Right cardiac atrium (tissue), 5 donors: ENCODE measurements at regions not wholly inside any gene's neighbourhood (a gene's known extent, or its start where the extent isn't known, plus 50 kb on each side); places are given as distances from the start of the nearest gene placed in this dataset.
"Not testable (repeated sequence)": the region's sequence is repeated elsewhere in the genome, so short reads cannot be mapped to it uniquely, and the experiment has no call there.

Experiments
- ATAC-seq, 2 donors: fragments of 200-7000 bp; cut with Tn5 transposase; one replicate each; pipeline versions ENCODE4 v1.8.0 to v1.9.1; 2020; ENCODE audit warnings: moderate library complexity in 2 of 2, mild to moderate bottlenecking in 1 of 2
- DNase-seq, 3 donors: peaks; one replicate each; pipeline ENCODE4 v3.0.0-alpha.2; 2020
- H3K27ac ChIP-seq: one replicate; pipeline ENCODE4 v1.5.1; 2013; ENCODE audit warnings: mild to moderate bottlenecking, low read length, control low read depth, moderate library complexity
- H3K27me3 ChIP-seq: one replicate; pipeline ENCODE4 v1.6.1; 2013; ENCODE audit not compliant: control insufficient read depth, insufficient read depth
- H3K4me1 ChIP-seq: one replicate; pipeline ENCODE4 v1.6.1; 2013; ENCODE audit warnings: low read length; ENCODE audit not compliant: control insufficient read depth, insufficient read depth
- H3K4me3 ChIP-seq: one replicate; pipeline ENCODE4 v1.5.1; 2013; ENCODE audit warnings: low read length, control low read depth
- H3K9me3 ChIP-seq: one replicate; pipeline ENCODE4 v1.6.1; 2013; ENCODE audit warnings: low read length; ENCODE audit not compliant: control insufficient read depth
- WGBS: extraction: QIAGEN DNeasy Blood & Tissue Kit; methylation state at CpG from one replicate; pipeline ENCODE4 v1.1.7; 2013; 5-methylcytosine and 5-hydroxymethylcytosine counted together
- intact Hi-C, 4 donors: fragments of 100-400 bp; cut with DNase I; formaldehyde crosslinking; loops; one replicate each; pipeline versions ENCODE4 v1.11.0 to v1.14.0; 2022 to 2023
- donor health status: healthy with polysubstance abuse.
- donor health status: DM: no; HTN: yes; CAD: no.
- donor health status: DM: no; HTN: no; CAD: no.
- donor health status: DM: no; HTN: yes; CAD: no; lungs with severe emphysema.
- donor health status: DM: yes; HTN: yes; CAD: no.

GRCh38 chr4:94152466-94152865 lies 55.2 kb upstream of the SMARCAD1 start:
- no peaks in the 10 kb centered on the region for H3K9me3 ChIP-seq
- no peak for DNase-seq
- ATAC-seq = no peak
- intact Hi-C loops = no loop called here
- H3K27me3 ChIP-seq = no peaks in the 10 kb centered on the region
- H3K27ac ChIP-seq = no peak overlapping the region
- no peaks in the 10 kb centered on the region for H3K4me1 ChIP-seq
- no peak overlapping the region for H3K4me3 ChIP-seq

- intact Hi-C loops, H3K27me3 ChIP-seq, H3K27ac ChIP-seq, H3K9me3 ChIP-seq, H3K4me1 ChIP-seq, H3K4me3 ChIP-seq: not testable (repeated sequence)
- DNase-seq (peak in 2 of 3 donors; percentile 56 to 58), ATAC-seq (peak in 1 of 2 donors; percentile 25)
- WGBS = 65% methylated on average over 2 of the region's 2 CpGs
Measured at GRCh38 chr4:94155404-94155803, 52.3 kb upstream of the SMARCAD1 start.

- no peaks in the 10 kb centered on the region for H3K9me3 ChIP-seq
- DNase-seq = no peak
- no peaks in the 10 kb centered on the region for H3K4me1 ChIP-seq
- H3K27ac ChIP-seq = no peak overlapping the region
- intact Hi-C loops = no loop called here
- WGBS = 87% methylated on average over 5 of the region's 5 CpGs
- no peak for ATAC-seq
- no peak overlapping the region for H3K4me3 ChIP-seq
- H3K27me3 ChIP-seq = no peaks in the 10 kb centered on the region
Measured at GRCh38 chr4:94156826-94157225, 50.8 kb upstream of the SMARCAD1 start.
